DOHH2 (cell line): ENCODE measurements at regions not wholly inside any gene's neighbourhood (a gene's known extent, or its start where the extent isn't known, plus 50 kb on each side); places are given as distances from the start of the nearest gene placed in this dataset.

Experiments used
- CTCF ChIP-seq: fragments of 200-600 bp; sonication (generic); IDR thresholded peaks from one replicate; pipeline ENCODE4 v1.5.1; 2014; ENCODE audit warnings: antibody characterized with exemption, mild to moderate bottlenecking, low read depth, low read length; ENCODE audit not compliant: poor library complexity, severe bottlenecking
- EZH2phosphoT487 ChIP-seq: fragments of 200-600 bp; sonication (generic); IDR thresholded peaks from 2 replicates; pipeline ENCODE4 v1.6.1; 2017; ENCODE audit warnings: borderline replicate concordance, mild to moderate bottlenecking, antibody characterized with exemption, low read length, moderate library complexity, mixed read lengths

- TF ChIP-seq CTCF (no peak), EZH2phosphoT487 (no peak)
These were observed 123.6 kb downstream of the PLEKHG1 start for GRCh38 chr6:150723345-150723658.
